ENCODE measurements at regions not wholly inside any gene's neighbourhood (a gene's known extent, or its start where the extent isn't known, plus 50 kb on each side); places are given as distances from the start of the nearest gene placed in this dataset.

DNA sequence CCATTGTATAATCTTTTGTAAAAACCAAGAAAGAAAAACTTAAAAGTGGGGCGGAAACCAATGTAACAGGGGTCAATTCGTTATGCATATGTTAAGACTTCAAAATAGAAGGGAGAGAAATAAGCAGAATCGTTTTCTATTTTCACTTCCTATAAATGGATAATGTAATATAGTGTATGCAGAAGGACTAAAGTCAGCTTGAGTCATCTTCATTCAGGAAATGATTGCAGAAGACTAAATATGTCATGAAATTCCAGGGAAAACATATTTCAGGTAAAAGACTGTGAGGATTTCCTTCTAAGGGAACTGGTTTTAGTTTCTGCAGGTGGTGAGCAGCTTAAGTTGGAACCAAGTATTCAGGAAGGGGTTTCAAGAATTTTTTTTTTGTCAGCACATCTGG lies 753.3 kb downstream of the IRX1 start:
- DNase-seq: no peak

DNA sequence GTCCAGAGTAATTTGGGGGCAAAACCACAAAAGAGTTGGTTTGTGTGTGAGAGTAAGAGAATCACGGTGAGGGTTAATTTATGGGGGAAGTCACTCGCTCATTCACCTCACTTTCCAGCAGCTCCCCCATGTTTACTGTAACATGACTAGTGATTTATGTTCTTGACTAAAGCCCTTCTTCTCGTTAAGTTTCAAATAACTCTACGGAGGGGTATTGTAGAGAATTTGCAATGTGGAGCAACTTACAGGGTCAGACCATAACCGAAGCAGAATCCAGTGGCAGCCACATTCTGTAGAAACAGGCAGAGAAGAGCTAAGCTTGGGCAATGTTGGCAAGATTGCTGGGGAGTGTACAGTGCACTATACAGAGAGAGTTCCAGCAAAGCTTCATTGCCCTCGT lies 760.6 kb downstream of the IRX1 start:
- no peak for DNase-seq

DNA sequence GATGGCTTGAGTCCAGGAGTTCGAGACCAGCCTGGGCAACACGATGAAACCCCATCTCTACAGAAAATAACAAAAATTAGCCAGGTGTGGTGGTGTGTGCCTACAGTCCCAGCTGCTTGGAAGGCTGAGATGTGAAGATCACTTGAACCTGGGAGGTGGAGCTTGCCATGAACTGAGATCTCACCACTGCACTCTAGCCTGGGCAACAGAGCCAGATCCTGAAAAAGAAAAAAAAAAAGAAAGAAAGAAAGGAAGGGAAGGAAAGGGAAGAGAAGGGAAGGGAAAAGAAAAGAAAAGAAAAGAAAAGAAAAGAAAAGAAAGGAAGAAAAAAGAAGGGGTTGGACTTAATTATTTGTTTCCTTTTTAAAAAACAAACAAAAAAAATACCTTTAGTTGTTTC lies 764.2 kb downstream of the IRX1 start:
- DNase-seq: no peak

DNA sequence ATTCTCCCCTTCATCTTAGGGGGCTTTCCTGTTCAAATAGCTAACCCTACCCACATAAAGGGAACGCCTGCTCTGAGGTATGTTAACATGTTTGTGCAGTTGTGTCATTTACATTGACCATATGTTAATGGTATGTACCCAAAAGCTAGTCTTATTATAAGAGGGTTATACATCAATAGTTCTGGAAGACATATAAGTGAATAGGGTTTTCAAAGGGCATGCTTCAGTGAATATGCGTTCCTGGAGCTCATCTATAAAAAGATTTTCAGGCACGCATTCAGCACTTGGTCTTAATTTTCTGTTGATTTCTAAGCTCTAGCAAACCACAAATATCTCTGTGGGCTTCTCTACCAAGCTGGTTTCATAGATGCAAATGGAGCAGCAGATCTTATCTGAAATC lies 766.1 kb downstream of the IRX1 start:
- DNase-seq: no peak

DNA sequence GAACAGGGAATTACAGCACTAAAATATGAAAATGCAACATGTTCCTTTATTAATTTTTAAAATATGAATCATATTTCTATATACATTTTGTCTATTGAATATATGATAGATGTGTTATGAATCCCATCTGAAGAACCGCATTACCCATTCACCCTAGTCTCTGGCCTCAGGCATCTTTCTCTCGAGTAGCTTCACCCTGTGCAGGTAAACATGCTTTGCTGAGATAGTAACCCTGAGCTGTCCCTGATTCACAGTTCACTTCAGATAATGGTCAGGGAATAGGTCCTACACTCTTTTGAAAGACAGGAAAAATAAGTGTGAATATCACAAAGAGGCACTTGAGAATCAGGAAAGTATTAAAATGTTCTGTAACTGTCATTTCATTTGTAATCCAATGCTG lies 766.8 kb downstream of the IRX1 start:
- no peak for DNase-seq

DNA sequence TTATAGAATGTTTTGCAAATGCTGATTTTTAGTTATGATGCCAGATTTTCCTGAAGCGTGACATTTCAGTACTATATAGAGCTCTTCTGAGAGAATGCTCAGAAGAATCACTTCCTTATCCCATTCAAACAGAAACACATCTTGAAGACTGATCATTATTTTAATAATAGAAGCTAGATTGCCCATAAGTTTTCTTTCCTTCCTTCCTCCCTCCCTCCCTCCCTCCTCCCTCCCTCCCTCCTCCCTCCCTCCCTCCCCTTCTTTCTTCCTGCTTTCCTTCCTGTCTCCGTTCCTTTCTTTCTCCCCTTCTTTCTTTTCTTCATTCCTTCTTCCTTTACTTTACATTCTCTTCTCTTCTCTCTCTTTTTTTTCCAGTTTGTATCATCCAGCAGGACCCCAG lies 767.4 kb downstream of the IRX1 start:
- no peak for DNase-seq

DNA sequence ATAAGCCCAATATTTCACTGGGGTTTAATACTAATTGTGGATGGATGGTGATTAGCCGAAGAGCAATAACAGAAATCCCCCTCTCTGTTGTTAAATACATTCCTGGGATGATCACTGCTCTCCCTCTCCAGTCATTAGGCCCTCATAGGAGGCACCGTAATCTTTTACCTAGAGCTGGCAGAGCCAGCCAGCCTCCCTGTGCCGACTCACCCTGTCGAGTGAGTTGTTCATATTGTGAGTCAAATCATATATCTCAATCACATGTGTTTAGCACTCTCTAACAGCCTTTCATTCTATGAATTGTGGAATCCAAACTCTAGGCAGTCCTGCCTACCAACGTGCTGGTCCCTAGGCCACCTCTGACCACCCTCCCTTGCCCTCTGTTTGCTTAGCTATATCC lies 771.0 kb downstream of the IRX1 start:
- DNase-seq: no peak

DNA sequence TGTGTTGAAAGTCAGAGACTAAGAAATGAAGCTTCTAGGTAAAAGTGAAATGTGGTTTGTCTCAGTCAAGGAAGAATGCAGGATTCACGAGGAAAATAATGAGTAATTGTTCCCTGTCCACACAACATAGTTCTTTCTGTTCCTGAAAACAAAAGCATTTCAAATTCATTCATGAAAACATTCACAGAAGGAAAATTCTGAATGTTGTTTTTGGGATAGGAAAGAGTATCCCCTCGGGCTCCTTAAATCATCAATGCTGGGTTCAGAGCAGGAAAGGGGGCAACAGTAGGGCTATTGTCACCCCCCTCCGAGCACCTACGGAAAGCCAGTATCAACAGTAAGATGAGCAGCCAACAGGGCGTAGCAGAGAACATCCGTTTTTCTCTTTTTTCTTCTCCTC lies 769.9 kb upstream of the ADAMTS16 start:
- no peak for DNase-seq

DNA sequence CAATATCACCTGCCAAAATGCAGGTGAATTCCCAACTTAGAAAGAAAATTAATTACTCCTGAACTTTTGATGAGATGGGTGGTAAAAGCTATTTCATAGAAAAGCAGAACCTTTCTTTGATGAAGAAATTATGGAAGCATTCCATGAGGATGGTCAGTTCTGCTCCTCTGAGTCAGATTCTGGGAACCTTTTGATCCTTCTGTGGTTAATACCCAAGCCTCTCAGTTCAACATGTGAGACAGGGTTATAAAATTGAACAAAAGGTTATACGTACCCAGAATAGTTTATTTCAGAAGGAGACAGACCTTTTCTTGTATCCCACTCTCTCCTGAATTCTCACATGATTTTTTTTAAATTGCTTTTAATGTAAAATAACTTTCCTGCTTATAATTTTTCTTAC lies 767.6 kb upstream of the ADAMTS16 start:
- no peak for DNase-seq

DNA sequence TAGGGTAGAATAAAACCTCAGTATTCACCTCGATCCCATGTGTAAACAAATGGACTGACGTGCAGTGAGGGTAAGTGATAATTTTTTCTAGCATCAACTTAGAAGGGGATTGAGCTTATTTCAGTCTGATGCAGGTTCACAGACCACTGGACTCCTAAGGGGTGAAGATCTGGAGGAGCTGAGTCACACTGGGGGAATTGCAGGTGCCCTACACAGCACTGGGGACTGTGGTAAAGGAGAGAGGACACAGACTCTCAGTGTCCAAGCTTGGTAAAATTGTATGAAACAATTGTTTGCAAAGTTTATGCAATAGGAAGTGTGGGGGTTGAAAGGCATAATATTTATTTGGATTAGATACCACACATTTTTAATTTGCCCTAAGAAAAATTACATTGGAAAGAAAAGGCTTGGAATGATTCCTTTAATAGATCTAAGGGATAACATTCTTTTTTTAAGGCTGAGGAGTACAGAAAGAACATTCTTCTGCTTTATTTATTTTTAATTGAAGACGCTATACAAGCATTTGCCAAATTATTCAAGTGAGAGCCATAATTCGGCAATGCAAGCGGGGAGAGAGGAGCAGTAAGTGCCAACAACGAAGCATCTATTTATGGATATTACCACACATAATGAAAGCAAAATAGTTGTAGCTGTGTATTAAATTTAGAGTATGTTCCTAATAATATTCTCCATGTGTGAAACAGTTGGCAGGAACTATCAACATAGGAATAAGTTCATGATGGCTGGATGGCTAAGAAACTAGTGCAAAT lies 766.9 kb upstream of the ADAMTS16 start:
- no peak for DNase-seq

DNA sequence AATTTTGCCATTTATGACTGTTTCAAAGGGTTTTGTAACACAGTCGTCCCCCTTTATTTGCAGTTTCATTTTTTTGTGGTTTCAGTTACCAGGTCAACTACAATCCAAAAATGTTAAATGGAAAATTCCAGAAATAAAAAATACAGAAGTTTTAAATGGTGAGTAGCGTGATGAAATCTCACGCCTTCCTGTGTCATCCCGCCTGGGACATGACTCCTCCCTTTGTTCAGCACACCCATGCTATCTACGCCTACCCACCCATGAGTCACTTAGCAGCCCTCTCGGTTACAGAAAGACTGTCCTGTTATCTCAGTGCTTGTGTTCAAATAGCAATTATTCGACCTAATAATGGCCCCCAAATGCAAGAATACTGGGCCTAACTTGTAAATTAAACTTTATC lies 765.3 kb upstream of the ADAMTS16 start:
- no peak for DNase-seq

DNA sequence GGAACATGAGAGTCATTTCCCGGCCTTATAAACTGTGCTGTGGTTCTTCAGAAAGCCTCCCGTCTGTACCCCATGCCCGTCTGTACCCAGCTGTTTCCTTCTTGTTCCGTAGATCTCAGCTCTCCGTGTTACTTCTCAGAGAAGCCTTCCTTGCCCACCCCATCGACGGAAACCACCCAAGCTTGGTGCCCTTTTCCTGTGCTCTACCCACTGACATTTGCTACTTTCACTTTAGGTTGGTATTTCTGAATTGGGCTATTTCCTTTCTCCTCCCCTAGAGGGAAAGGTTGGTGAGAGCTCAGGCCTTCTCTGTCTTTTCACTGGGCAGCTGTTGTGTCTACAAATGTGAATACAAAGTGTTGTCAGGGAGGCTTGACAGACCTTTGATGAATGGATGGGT lies 764.5 kb upstream of the ADAMTS16 start:
- DNase-seq: no peak

DNA sequence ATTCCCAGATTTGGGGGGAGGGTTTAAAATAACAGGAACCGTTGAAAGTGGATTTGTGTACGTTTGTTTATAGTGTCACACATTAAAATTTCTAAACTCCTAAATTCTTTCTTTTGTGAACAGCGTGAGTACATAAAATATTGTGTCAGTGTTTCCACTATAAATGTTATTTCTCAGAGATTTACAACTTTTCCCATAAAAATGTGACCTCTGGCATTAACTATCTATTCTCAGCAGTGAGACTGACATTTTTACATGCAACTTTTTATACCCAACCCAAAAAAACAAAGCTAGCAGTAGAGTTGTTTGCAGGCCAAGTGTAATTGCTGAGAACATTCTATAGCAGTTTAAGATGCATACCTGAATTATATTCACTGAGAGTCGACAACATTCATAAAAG lies 757.0 kb upstream of the ADAMTS16 start:
- DNase-seq: no peak

DNA sequence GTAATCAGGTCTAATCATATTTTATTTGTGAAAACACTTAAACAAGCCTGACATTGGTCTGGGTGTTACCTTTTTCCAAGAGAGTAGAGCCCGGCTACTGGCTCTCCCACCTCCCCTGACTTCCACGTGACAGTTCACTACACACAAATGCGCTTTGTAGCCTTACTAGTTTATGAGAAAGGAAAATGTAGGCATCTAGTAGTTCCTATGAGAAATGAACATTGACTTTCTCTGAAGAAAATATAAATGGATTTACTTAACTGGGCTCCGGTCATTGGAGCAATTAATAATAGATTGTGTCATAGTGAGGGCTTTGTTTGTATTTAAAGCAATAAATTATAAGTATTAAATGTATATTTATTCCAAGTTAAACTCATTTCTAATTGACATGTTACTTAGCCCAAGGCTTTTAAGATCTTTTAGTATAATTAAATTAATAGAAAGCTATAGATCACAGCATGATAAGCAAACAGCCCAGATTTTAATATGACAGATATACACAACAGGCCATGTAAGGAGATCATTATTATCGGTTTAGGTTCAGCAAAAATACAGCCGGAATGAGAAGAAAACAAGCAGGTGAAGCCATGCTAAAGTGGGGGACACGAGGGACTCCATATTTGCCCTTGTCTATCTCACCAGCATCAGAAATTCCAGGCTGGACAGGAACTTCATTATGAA lies 756.5 kb upstream of the ADAMTS16 start:
- no peak for DNase-seq

DNA sequence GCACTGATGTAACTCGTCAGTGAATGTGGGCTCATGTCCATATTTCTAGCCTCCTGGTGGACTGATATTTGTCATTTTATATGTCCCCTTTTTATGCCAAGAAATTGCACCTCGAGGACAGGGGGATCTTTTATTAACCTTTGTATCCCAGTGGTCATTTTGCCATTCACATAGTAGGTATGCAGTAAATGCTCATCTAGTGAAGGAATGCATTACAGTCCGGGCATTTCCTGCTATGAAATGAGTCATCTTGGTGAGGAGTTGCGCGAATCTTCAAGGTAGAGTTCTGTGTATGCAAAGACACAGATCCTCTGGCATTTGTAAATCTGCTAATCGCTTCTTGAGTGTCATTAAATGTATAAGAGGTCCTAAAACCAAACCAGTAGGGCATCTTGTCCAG lies 755.5 kb upstream of the ADAMTS16 start:
- DNase-seq: no peak

DNA sequence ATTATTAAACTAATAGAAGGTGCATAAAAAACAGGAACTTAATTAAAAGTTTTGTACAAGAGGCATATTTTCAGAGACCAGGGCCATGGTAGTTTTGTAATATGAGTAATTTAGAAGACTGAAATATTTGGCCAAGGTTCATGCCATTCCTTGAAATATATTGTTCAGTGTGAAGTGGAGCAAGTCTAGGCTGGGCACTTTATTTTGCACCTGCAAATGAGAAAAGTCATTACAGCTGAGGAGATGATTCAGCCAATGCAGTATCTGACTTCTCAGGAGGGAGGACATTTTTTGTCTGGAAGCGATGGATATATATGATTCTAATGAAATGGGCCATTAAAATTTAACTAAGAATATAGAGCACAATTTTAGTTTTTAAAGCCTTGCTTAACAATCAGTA lies 754.0 kb upstream of the ADAMTS16 start:
- no peak for DNase-seq

DNA sequence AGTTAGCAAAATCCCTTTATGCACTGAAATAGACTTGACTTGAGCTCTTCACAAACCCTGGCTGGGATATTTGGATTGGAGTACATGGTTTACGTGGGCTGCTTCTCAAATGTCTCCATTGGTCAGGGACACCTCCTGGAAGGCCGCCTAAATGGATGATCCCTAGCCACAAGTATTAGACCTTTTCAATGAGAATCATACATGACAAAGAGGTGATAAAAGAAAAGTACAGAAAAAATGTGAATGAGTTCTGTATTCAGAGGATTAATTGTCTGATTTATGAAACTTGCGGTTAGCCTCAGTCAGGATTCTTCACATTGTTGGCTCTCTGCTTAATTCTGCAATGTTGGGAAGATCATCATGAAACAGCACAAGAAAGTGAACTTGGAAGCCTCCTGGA lies 752.8 kb upstream of the ADAMTS16 start:
- DNase-seq: no peak

DNA sequence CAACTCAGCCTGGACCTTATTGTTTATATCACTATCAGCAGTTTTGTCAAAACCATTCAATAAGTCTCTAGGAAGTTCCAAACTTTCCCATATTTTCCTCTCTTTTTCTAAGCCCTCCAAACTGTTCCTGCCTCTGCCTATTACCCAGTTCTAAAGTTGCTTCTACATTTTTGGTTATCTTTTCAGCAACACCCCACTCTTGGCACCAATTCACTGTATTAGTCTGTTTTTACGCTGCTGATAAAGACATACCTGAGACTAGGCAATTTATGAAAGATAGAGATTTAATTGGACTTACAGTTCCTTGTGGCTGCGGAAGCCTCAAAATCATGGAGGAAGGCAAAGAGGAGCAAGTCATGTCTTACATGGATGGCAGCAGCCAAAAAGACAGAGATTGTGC lies 744.4 kb upstream of the ADAMTS16 start:
- no peak for DNase-seq

DNA sequence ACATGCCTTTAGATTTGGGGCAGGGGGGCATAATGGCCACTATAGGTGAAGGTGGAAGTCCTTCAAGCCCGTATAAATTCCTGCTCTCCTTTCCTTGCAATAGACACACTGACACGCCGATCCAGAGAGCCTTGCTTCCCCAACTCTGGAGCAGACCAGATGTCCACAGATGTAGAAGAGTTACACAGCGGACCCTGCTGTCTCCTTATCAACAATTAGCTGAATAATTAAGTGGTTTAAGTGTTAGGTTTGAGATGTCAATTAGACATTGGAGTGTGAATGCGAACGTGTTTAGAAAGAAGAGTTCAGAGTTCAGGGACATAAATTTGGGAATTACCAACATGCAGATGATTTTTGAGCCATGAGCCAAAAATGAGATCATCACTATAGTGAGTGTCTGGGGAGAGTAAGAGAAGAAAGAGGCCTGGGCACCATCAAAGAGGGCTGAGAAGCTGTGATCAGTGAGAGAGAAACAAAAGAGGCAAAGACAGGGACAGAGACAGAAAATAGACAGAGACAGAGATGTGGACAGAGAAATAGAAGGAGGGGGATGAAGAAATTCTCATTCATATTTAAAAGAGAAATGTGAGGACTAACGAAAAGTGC lies 734.4 kb upstream of the ADAMTS16 start:
- no peak for DNase-seq

DNA sequence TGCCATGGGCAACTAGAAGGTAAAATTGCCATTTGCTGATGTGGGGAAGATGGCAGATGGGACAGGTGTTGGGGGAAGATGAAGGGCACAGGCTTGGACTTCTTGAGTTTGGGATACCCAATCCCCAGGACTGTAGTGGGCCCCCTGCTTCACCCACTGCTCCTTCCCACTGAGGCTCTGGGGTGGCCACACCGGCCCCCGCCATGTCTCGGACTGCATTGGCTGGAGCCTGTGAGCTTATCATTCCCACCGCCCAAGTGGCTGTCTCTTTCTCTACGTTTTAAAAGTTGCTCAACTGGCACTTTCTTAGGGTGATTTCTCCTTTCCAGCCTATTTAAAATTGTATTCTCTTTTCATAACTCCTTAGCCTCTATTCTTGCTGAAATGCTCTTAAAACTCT lies 730.0 kb upstream of the ADAMTS16 start:
- no peak for DNase-seq

DNA sequence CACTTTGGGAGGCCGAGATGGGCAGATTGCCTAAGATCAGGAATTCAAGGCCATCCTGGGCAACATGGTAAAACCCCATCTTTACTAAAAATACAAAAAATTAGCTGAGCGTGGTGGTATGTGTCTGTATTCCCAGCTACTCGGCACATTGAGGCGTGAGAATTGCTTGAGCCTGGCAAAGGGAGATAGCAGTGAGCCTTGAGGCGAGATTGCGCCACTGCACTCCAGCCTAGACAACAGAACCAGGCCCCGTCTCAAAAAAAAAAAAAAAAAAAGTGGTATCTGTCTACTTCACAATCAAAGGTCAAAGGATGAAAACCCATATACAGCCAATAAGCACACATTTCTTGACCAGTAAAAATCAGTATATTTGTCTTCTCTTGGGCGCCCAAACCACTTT lies 728.5 kb upstream of the ADAMTS16 start:
- no peak for DNase-seq

DNA sequence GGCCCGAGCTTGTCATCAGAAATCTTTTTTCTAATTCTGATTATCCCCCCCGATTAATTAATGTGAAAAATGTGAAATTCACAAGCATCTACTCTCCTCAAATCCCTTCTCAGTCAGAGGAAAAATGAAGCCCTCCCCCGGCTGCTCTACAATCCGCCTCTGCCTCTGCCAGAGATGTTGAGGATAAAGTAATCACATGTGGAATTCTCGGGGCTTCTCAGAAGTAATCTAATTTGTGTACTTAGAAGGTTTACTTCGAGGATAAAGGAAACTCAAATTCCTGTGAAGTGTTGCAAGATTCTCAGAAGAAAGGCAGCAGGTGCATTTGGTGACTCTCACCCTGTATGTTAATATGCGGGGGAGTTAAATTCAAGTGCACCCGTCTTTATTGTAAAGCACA lies 726.1 kb upstream of the ADAMTS16 start:
- DNase-seq: no peak

DNA sequence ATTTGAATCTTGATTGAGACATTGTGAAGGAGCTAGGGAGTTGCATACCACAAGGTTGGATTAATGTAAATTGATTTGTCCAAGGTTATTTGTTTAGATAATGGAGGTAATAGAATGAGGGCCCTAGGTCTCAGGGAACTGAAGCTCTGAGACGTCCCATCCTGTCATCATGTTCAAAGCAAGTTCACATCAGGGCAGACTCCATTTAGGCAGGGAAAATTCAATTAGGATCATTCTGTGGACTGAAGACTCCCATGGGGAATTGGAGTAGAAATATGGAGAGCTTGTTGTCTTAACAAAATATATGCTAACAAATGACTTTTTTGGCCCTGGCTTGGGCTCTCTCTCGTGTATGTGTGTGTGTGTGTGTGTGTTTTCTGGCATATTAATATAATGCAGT lies 722.0 kb upstream of the ADAMTS16 start:
- no peak for DNase-seq

DNA sequence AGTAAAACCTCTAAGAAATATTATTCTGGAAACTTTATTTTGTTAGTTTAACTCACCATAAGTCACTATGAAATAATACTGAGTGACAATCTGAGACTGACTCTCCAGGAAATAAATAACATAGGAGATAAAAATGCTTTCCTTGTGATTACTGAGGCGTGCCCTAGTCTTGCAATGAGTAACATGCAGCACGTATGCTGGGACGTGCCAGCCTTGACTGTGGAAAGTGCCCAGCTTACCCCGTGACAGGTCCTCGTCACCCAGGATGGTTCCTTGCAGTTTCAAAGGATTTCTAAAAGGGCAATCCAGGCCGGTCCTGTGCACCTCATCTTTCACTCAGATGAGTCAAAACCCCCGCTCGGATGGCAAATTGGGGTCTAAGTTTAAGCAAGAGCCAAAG lies 720.8 kb upstream of the ADAMTS16 start:
- DNase-seq: no peak

DNA sequence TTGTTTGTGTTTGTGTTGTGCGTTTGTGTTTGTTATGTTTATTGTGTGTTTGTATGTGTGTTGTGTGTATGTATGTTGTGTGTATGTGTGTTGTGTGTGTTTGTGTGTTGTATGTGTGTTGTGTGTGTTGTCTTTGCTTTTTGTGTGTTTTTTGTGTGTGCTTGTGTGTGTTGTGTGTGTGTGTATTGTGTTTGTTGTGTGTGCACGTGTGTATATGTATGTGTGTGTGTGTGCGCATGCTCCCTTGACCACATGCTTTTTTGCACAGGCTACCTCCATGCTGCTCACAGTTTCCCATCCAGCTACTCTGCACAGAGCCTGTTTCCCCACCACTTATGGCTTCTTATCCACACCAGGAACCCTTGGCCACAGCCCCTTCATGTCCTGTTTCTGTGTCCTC lies 720.0 kb upstream of the ADAMTS16 start:
- DNase-seq: no peak
